NCI-H1694 treated with DMSO at 0.1 percent for 48 hours (cell line): ENCODE measurements at regions not wholly inside any gene's neighbourhood (a gene's known extent, or its start where the extent isn't known, plus 50 kb on each side); places are given as distances from the start of the nearest gene placed in this dataset.

Experiments used
- DNase-seq: peaks from one replicate; lab custom pipeline; 2025; lab: John Stamatoyannopoulos, UW

GRCh38 chr15:95559875-95560394 lies 770.6 kb upstream of the NR2F2 start:
- DNase-seq: no peak

- DNase-seq: no peak
These were observed 769.0 kb upstream of the NR2F2 start for GRCh38 chr15:95561463-95561862.

- no peak for DNase-seq
These were observed 766.9 kb upstream of the NR2F2 start for GRCh38 chr15:95563634-95564033.

- DNase-seq: no peak
These were observed 765.4 kb upstream of the NR2F2 start for GRCh38 chr15:95565016-95565600.

- no peak for DNase-seq
These were observed 764.8 kb upstream of the NR2F2 start for GRCh38 chr15:95565690-95566089.

- no peak for DNase-seq
These were observed 762.8 kb upstream of the NR2F2 start for GRCh38 chr15:95567686-95568085.

GRCh38 chr15:95574053-95574452 lies 756.4 kb upstream of the NR2F2 start:
- DNase-seq: no peak

- DNase-seq: no peak
These were observed 752.6 kb upstream of the NR2F2 start for GRCh38 chr15:95577927-95578326.

- DNase-seq: no peak
These were observed 750.4 kb upstream of the NR2F2 start for GRCh38 chr15:95580121-95580520.

- DNase-seq: no peak
These were observed 748.9 kb upstream of the NR2F2 start for GRCh38 chr15:95581595-95581994.

GRCh38 chr15:95584088-95584487 lies 746.4 kb upstream of the NR2F2 start:
- DNase-seq: no peak

GRCh38 chr15:95588056-95588455 lies 742.4 kb upstream of the NR2F2 start:
- DNase-seq: no peak

- DNase-seq: no peak
These were observed 739.9 kb upstream of the NR2F2 start for GRCh38 chr15:95590533-95591044.

- no peak for DNase-seq
These were observed 739.2 kb upstream of the NR2F2 start for GRCh38 chr15:95591270-95591669.

- no peak for DNase-seq
These were observed 738.6 kb upstream of the NR2F2 start for GRCh38 chr15:95591886-95592285.

- no peak for DNase-seq
These were observed 736.0 kb upstream of the NR2F2 start for GRCh38 chr15:95594496-95594895.

- no peak for DNase-seq
These were observed 734.7 kb upstream of the NR2F2 start for GRCh38 chr15:95595759-95596158.

- DNase-seq: no peak
These were observed 734.0 kb upstream of the NR2F2 start for GRCh38 chr15:95596496-95596895.

- DNase-seq: no peak
These were observed 732.1 kb upstream of the NR2F2 start for GRCh38 chr15:95598251-95598855.

GRCh38 chr15:95600367-95600766 lies 730.1 kb upstream of the NR2F2 start:
- no peak for DNase-seq

GRCh38 chr15:95600884-95601283 lies 729.6 kb upstream of the NR2F2 start:
- no peak for DNase-seq

GRCh38 chr15:95601525-95601924 lies 729.0 kb upstream of the NR2F2 start:
- no peak for DNase-seq

GRCh38 chr15:95603802-95604201 lies 726.7 kb upstream of the NR2F2 start:
- DNase-seq: no peak

- no peak for DNase-seq
These were observed 725.9 kb upstream of the NR2F2 start for GRCh38 chr15:95604634-95605036.
